Nephron progenitor cell (in vitro differentiated cells): ENCODE measurements at regions not wholly inside any gene's neighbourhood (a gene's known extent, or its start where the extent isn't known, plus 50 kb on each side); places are given as distances from the start of the nearest gene placed in this dataset.

Experiments
- DNase-seq: peaks from one replicate; pipeline ENCODE4 v3.0.0; 2021
- H3K27ac Mint-ChIP-seq: 2 replicates; pipeline ENCODE4 v1.8.0; 2021; ENCODE audit warnings: mild to moderate bottlenecking, moderate library complexity, mixed read lengths
- H3K27me3 Mint-ChIP-seq: 2 replicates; pipeline ENCODE4 v1.8.0; 2021; ENCODE audit warnings: mild to moderate bottlenecking, low read depth, mixed read lengths; ENCODE audit not compliant: poor library complexity
- H3K36me3 Mint-ChIP-seq: 2 replicates; pipeline ENCODE4 v1.8.0; 2021; ENCODE audit warnings: low read depth, mixed read lengths
- H3K4me1 Mint-ChIP-seq: 2 replicates; pipeline ENCODE4 v1.8.0; 2021; ENCODE audit warnings: mixed read lengths
- H3K4me3 Mint-ChIP-seq: 2 replicates; pipeline ENCODE4 v1.8.0; 2021; ENCODE audit warnings: mild to moderate bottlenecking, moderate library complexity, mixed read lengths
- H3K9me3 Mint-ChIP-seq: 2 replicates; pipeline ENCODE4 v1.8.0; 2021; ENCODE audit warnings: mild to moderate bottlenecking, moderate library complexity, mixed read lengths
- CTCF ChIP-seq: fragments of 200-600 bp; sonication (generic); IDR thresholded peaks from 2 replicates; pipeline ENCODE4 v1.5.0; 2021; ENCODE audit warnings: antibody characterized with exemption

GRCh38 chr6:16056263-16056870 is 72.5 kb upstream of the MYLIP start:
- H3K27me3 Mint-ChIP-seq = no peaks in the 10 kb centered on the region
- H3K4me1 Mint-ChIP-seq = peaks cover 35% of the 10 kb centered on the region
- H3K27ac Mint-ChIP-seq = no peak overlapping the region
- H3K4me3 Mint-ChIP-seq = no peak overlapping the region
- DNase-seq = no peak
- no peaks in the 10 kb centered on the region for H3K9me3 Mint-ChIP-seq
- no peaks in the 10 kb centered on the region for H3K36me3 Mint-ChIP-seq
- no peak for TF ChIP-seq CTCF

GRCh38 chr6:16055852-16056251 is 73.0 kb upstream of the MYLIP start:
- no peak for DNase-seq
- H3K4me3 Mint-ChIP-seq = no peak overlapping the region
- H3K36me3 Mint-ChIP-seq = no peaks in the 10 kb centered on the region
- TF ChIP-seq CTCF = no peak
- H3K9me3 Mint-ChIP-seq = no peaks in the 10 kb centered on the region
- peaks cover 35% of the 10 kb centered on the region for H3K4me1 Mint-ChIP-seq
- peak overlapping the region; percentile 14 for H3K27ac Mint-ChIP-seq
- no peaks in the 10 kb centered on the region for H3K27me3 Mint-ChIP-seq

- Mint-ChIP-seq H3K27ac (no peak overlapping the region), H3K4me3 (no peak overlapping the region), H3K9me3 (no peaks in the 10 kb centered on the region), H3K27me3 (no peaks in the 10 kb centered on the region), H3K36me3 (no peaks in the 10 kb centered on the region), H3K4me1 (no peaks in the 10 kb centered on the region)
- DNase-seq = no peak
- no peak for TF ChIP-seq CTCF
Observed at GRCh38 chr6:16049168-16049567, 79.7 kb upstream of the MYLIP start.

- Mint-ChIP-seq H3K9me3 (no peaks in the 10 kb centered on the region), H3K27me3 (no peaks in the 10 kb centered on the region), H3K4me3 (no peak overlapping the region), H3K36me3 (no peaks in the 10 kb centered on the region), H3K4me1 (no peaks in the 10 kb centered on the region), H3K27ac (no peak overlapping the region)
- DNase-seq = no peak
- no peak for TF ChIP-seq CTCF
Observed at GRCh38 chr6:16048221-16048620, 80.7 kb upstream of the MYLIP start.

GRCh38 chr6:16047435-16047990 is 81.4 kb upstream of the MYLIP start:
- H3K27me3 Mint-ChIP-seq = no peaks in the 10 kb centered on the region
- H3K4me3 Mint-ChIP-seq = no peak overlapping the region
- no peaks in the 10 kb centered on the region for H3K36me3 Mint-ChIP-seq
- no peaks in the 10 kb centered on the region for H3K9me3 Mint-ChIP-seq
- no peak overlapping the region for H3K27ac Mint-ChIP-seq
- no peak for TF ChIP-seq CTCF
- no peaks in the 10 kb centered on the region for H3K4me1 Mint-ChIP-seq
- DNase-seq = no peak

- Mint-ChIP-seq H3K27me3 (no peaks in the 10 kb centered on the region), H3K4me1 (no peaks in the 10 kb centered on the region), H3K36me3 (peaks cover 10% of the 10 kb centered on the region), H3K9me3 (peaks cover 13% of the 10 kb centered on the region), H3K4me3 (no peak overlapping the region), H3K27ac (no peak overlapping the region)
- no peak for DNase-seq
- TF ChIP-seq CTCF = no peak
Observed at GRCh38 chr6:16045238-16045637, 83.6 kb upstream of the MYLIP start.
